Activated CD4-positive, alpha-beta T cell treated with anti-CD3 and anti-CD28 coated beads, Interleukin-2, amount 50 U/mL, for 48 hours (primary cell): ENCODE measurements at regions not wholly inside any gene's neighbourhood (a gene's known extent, or its start where the extent isn't known, plus 50 kb on each side); places are given as distances from the start of the nearest gene placed in this dataset.
"Not testable (repeated sequence)": the region's sequence is repeated elsewhere in the genome, so short reads cannot be mapped to it uniquely, and the experiment has no call there.

Source experiments
- DNase-seq, 2 experiments: peaks; one replicate each; pipeline ENCODE4 v3.0.0-alpha.2; 2020

DNA sequence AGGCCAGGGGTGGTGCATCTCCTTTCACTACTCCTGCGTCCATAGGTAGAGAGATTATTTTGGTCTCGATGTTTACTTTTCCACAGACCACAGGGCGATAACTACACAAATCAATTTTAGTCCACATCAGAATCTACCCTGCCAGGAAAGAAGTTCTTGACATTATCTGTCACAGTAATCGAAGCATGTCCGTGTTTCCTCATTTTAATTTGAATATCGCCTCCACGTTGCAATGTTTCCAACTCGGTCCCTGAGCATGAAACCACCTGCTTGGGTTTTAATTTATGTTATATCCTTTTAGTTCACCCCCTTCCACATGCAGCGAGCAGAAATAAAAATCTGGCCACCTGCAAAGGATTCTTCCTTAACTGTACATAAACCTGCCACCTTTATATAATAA is 100.1 kb upstream of the ATXN3L start:
- DNase-seq = no peak

DNA sequence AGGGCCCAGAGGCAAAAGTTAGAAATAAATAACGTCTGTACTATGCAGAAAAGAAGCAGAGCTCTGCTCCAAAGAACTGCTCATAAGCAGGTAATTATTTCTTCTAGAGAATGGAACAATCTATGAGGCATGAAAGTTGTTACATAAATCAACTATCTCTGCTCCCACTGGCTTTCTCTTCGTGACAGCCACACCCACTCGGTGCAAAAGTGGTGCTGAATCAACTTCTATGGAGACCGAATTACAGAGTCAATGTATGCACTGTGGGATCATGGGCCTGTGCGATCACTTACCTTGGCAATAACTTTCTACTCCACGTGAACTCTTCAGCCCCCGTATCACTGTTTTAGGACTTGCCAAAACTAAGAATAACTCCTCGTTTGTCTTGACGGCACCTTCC is 99.4 kb upstream of the ATXN3L start:
- no peak for DNase-seq

DNA sequence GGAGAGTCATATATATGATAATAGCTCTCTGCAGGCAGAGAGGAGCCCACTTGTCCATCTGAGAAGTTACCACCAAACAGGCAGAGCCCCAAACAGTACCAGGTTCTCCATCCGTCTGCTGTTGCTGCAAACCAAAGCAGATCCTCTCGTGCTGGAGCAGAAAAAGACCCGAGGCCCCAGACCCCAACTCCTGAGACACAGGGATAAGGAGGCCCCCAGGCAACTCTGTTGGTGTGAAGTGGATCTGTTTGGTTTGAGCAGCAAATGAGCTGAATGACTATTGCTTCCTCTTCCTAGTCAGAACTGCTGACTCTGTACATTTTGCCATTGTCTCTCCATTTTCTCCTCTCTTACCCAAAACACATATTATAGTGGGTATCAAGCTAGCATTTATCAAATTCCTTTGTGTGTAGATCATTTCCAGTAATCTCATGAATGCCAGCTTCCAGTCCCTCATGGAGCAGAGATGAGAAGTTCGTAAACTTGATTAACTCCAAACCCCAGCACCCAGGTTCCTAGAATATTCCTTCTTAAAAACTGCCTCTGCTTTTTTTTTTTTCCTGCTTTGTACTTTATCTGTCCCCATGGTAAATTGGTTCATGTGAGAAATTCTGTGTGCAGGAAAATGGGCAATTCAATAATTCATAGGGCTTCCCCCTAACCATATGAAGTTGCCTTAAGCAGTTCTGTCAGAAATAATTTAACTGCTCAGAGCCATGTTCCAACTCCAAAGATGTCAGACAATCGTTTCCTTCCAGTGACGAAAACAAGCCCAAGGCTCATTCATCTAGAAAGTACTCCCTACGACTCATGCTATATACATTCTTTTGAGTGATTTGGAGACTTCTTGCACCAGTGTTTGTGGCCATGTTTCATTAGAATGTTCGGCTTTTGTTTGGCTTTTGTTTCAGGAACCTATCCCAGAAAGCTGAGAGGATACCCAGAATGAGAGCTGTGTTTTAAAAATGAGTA is 98.6 kb upstream of the ATXN3L start:
- no peak for DNase-seq

GRCh38 chrX:13415509-13415908 is 95.7 kb upstream of the ATXN3L start:
- no peak for DNase-seq

- no peak for DNase-seq
These were observed 94.3 kb upstream of the ATXN3L start for GRCh38 chrX:13414006-13414647.

GRCh38 chrX:13412208-13412600 is 92.4 kb upstream of the ATXN3L start:
- no peak for DNase-seq

DNA sequence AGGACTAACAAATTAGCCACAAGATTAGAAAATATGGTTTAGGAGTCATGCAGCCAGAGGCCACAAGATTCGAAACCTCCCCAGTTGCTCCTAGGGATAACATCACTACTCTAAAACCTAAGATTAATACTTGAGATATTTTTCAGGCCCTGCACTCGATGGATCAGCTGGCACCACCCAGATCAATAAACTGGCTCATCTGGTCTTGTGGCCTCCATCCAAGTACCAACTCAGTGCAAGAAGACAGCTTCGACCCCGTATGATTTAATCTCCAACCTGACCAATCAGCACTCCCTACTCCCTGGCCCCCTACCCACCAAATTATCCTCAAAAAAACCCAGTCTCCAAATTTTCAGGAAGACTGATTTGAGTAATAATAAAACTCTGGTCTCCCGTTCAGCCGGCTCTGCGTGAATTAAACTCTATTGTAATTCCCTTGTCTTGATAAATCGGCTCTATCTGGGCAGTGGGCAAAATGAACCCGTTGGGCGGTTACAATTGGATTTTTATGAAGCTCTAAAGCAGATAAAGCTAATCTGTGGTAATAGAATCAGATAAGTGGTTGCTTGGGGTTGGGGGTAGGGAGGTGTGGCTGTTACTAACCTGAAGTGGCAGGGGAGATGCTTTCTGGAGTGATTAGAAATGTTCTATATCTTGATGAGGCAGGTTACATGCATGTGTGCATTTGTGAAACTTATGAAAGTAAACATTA is 91.8 kb upstream of the ATXN3L start:
- DNase-seq = no peak

DNA sequence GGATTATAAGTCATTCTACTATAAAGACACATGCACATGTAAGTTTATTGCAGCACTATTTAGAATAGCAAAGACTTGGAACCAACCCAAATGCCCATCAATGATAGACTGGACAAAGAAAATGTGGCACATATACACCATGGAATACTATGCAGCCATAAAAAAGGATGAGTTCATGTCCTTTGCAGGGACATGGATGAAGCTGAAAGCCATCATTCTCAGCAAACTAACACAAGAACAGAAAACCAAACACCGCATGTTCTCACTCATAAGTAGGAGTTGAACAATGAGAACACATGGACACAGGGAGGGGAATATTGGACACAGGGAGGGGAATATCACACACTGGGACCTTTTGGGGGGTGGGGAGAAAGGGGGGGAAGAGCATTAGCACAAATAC is 88.7 kb upstream of the ATXN3L start:
- not testable (repeated sequence) for DNase-seq

DNA sequence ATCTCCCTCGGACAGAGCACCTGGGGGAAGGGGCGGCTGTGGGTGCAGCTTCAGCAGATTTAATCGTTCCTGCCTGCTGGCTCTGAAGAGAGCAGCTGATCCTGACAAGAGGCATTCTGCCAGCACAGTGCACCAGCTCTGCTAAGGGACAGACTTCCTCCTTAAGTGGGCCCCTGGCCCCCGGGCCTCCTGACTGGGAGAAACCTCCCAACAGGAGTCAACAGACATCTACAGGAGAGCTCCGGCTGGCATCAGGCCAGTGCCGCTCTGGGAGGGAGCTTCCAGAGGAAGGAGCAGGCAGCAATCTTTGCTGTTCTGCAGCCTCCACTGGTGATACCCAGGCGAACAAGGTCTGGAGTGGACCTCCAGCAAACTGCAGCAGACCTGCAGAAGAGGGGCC is 84.9 kb upstream of the ATXN3L start:
- DNase-seq = not testable (repeated sequence)

DNA sequence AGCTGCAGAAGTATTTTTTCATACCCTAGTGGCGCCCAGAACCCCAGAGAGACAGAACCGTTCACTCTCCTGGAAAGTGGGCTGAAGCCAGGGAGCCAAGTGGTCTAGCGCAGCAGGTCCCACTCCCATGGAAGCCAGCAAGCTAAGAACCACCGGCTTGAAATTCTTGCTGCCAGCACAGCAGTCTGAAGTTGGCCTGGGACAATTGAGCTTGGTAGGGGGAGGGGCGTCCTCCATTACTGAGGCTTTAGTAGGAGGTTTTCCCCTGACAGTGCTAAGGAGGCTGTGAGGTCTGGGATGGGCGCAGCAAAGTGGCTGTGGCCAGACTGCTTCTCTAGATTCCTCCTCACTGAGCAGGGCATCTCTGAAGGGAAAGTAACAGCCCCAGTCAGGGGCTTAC is 84.5 kb upstream of the ATXN3L start:
- DNase-seq = no peak

DNA sequence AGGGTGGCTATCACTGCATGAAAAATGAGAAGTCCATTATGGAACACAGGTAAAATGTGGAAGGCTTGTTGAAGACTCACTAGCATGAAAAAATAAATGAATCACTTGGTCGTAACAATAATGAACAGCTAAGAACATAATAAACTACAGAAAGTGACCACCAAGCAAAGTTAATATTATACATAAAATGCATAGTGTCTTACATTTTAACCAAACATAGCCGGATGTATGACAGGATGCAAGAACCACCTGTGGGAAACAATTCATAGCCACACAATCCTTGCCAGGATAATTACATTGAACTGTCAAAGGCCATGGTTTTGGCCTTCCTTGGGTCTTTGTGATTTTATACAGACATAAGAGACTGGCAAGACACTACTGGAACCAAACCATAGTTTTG is 81.9 kb upstream of the ATXN3L start:
- no peak for DNase-seq

DNA sequence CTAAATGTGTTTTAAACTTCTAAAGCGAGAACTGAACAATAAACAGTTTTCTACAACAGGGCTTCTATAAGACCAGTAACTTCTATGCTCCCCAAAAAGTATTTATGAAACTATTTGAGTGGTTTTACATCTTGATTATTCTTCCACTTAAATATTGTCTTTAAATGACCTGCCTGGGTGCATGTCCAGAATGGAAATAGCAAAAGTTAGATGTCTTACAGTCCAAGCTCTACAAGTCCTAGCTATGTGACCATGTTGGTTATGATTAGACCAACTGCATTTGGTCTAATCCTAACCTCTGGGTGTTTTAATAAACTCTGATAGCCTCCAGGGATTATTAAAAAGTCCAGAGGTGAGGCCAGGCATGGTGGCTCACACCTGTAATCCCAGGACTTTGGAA is 79.0 kb upstream of the ATXN3L start:
- DNase-seq = no peak

GRCh38 chrX:13397878-13398818 is 78.3 kb upstream of the ATXN3L start:
- peak; percentile 24 to 27 for DNase-seq

DNA sequence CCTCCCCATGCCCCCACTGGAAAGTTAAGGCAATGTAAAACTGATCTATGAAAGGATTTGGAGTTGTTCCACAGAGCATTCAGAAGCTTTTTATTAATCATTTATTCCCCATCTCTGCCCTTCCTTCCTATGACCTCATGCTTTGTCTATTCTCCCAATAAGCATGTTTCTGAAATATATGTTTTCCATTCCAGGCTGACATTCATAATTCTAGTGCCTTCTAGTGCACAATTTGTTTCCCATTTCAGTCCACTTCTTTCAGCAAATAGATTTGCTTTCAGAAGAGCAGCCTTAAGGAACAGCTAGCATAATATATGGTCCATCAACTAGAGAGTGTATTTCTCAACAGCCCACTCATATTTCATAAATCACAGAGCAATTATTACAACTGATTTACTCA is 77.1 kb upstream of the ATXN3L start:
- DNase-seq = no peak

DNA sequence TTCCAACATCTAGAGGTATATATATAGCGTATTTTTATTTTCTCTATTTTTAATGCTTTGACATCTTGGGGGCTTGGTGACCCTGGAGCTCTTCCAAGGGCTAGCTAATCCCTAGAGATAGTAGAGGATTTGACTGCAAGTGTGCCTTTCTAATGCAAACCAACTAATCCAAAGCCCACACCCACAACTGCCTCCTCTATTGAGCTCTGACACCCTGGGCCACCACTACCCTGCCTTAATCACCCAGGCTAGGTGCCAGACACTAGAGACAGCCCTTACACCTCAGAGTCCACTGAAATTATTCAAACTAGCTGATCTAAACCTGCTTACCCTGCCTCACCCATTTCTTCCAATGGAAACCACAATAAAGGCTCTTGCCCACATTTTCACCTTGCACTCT is 69.6 kb upstream of the ATXN3L start:
- no peak for DNase-seq

GRCh38 chrX:13387666-13388494 is 68.0 kb upstream of the ATXN3L start:
- peak in 1 of 2 experiments; percentile 6 for DNase-seq

DNA sequence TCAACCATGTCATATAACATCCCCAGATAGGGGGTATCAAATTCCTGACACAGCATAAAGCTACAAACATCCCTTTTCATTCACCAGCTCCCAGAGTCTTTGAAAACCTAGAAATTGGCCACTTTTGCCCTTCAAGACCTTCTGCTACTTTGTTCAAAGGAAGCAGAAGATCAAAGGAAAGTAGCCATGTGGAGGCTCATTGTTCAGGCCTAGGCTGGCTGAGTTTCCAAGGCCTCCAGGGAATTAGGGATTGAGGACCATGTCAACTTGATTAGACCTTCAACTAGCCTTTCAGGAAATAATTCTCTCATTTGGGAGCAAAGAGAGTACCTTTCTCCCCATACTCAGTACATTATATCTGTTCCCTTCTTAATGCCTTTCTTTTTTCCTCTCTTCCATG is 66.8 kb upstream of the ATXN3L start:
- no peak for DNase-seq

GRCh38 chrX:13386092-13386491 is 66.2 kb upstream of the ATXN3L start:
- DNase-seq = no peak

DNA sequence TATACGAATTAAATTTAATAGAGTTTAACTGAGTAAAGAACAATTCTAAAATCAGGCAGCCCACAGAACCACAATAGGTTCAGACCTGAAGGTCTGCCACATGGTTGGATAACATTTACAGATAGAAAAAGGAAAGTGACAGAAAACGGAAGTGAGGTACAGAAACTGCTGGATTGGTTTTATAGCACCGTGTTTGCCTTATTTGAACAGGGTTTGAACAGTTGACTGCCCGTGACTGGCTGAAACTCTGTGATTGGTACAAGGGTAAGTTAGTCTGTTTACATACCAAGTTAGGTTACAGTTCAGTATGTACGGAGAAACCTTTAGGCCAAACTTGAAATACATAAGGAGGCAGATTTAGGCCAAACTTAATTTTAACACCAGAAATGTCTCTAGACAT is 64.1 kb upstream of the ATXN3L start:
- no peak for DNase-seq

DNA sequence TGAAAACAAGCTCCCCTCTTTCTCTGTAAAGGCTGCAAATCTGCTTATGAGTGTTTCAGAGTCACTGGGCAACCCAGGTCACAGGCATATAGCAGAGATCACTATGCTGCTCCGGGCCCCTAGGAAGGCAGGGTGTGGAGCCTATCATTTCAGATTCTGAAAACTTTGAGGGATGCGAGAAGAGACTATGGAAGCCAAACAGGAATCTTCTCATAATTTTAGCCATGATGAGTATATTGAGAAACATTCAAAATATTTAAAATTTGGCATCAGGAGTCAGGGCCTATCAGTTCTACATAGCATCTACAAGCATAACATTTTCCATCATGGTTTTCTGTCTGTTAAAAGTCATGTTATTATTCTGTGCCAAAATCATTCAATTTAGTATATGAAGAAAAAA is 61.7 kb upstream of the ATXN3L start:
- DNase-seq = no peak

DNA sequence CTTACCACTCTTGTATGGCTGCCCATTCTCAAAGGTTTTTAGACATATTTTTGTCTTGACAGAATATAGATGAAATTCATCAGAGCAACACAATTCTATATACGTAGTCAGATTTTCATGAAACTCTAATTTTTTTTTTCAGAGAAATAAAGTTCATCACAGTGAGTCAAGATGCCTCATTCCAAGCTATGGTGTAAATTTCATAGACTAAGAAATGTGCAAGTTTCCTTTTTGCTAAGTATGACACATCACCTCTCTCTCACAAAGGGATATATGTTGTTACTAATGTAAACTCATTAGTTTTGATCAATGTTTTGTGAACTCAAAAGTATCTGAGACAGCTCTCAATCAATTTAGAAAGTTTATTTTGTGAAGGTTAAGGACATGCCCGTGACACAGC is 60.4 kb upstream of the ATXN3L start:
- no peak for DNase-seq
